ENCODE measurements at regions not wholly inside any gene's neighbourhood (a gene's known extent, or its start where the extent isn't known, plus 50 kb on each side); places are given as distances from the start of the nearest gene placed in this dataset.
"Not testable (repeated sequence)": the region's sequence is repeated elsewhere in the genome, so short reads cannot be mapped to it uniquely, and the experiment has no call there.

DNA sequence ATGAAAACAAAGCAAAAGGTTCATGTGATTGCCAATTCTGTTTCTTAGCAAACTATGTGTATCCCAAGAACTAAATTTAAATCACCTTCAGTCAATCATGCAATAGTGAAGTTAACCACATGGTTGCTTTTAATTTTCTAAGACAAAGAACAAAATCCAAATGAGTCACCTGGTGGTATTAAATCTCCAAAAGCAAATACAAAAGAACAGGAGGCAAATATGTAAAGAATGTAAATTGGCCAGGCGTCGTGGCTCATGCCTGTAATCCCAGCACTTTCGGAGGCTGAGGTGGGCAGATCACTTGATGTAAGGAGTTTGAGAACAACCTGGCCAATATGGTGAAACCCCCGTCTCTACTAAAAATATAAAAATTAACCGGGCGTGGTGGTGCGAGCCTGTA, 54.2 kb upstream of the PIK3R4 start:
- in situ Hi-C loops (cut with HindIII; ENCODE audit: low sequenced_read_pairs) = no loop called here
- H3K4me3 ChIP-seq (ENCODE audit: low read depth, low read length) = no peak overlapping the region
- DNase-seq (ENCODE audit: low read depth) = peak; percentile 4
- TF ChIP-seq, protein P1, sequence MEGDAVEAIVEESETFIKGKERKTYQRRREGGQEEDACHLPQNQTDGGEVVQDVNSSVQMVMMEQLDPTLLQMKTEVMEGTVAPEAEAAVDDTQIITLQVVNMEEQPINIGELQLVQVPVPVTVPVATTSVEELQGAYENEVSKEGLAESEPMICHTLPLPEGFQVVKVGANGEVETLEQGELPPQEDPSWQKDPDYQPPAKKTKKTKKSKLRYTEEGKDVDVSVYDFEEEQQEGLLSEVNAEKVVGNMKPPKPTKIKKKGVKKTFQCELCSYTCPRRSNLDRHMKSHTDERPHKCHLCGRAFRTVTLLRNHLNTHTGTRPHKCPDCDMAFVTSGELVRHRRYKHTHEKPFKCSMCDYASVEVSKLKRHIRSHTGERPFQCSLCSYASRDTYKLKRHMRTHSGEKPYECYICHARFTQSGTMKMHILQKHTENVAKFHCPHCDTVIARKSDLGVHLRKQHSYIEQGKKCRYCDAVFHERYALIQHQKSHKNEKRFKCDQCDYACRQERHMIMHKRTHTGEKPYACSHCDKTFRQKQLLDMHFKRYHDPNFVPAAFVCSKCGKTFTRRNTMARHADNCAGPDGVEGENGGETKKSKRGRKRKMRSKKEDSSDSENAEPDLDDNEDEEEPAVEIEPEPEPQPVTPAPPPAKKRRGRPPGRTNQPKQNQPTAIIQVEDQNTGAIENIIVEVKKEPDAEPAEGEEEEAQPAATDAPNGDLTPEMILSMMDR (IDR thresholded peaks at IDR 0.05; ENCODE audit: low read depth, low read length, missing control alignments) = no peak

DNA sequence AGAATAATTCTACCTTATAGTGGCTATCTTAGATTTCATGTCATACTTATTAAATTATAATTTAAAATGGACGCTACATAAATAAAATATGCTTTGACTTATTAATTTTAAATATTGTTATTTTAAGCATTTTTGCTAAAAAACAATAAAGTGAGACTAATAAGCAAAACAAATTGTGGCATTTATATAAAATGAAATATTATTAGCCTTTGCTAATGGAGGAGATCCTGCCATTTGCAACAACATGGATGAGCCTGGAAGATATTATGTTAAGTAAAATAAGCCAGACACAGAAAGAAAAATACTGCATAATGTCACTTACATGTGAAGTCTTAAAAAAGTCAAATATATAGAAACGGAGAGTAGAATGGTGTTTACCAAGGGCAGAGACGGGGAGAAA, 54.8 kb upstream of the PIK3R4 start:
- DNase-seq (ENCODE audit: low read depth) = no peak
- H3K4me3 ChIP-seq (ENCODE audit: low read depth, low read length) = no peak overlapping the region
- in situ Hi-C loops (cut with HindIII; ENCODE audit: low sequenced_read_pairs) = no loop called here
- TF ChIP-seq, protein P1 (IDR thresholded peaks at IDR 0.05; ENCODE audit: low read depth, low read length, missing control alignments) = no peak

DNA sequence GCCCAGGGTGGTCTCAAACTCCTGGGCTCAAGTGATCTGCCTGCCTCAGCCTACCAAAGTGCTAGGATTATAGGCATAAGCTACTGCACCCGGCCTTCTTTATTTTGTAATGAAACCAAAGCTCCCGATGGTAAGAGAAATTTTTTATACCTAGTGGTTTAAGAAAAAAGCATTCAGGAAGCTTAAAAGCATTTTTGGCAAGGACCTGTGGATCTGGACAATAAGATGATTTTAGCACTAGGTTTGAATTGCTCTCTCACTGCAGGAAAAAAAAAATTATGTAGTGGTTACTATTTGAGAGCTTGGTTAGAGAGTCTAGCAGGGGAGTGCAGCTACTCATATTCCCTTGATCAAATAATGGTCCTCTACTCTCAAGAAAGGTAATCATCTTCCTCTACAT, 64.9 kb upstream of the PIK3R4 start:
- in situ Hi-C loops (cut with HindIII; ENCODE audit: low sequenced_read_pairs) = no loop called here
- no peak overlapping the region for H3K4me3 ChIP-seq (ENCODE audit: low read depth, low read length)
- TF ChIP-seq, protein P1 (IDR thresholded peaks at IDR 0.05; ENCODE audit: low read depth, low read length, missing control alignments) = no peak
- DNase-seq (ENCODE audit: low read depth) = no peak

DNA sequence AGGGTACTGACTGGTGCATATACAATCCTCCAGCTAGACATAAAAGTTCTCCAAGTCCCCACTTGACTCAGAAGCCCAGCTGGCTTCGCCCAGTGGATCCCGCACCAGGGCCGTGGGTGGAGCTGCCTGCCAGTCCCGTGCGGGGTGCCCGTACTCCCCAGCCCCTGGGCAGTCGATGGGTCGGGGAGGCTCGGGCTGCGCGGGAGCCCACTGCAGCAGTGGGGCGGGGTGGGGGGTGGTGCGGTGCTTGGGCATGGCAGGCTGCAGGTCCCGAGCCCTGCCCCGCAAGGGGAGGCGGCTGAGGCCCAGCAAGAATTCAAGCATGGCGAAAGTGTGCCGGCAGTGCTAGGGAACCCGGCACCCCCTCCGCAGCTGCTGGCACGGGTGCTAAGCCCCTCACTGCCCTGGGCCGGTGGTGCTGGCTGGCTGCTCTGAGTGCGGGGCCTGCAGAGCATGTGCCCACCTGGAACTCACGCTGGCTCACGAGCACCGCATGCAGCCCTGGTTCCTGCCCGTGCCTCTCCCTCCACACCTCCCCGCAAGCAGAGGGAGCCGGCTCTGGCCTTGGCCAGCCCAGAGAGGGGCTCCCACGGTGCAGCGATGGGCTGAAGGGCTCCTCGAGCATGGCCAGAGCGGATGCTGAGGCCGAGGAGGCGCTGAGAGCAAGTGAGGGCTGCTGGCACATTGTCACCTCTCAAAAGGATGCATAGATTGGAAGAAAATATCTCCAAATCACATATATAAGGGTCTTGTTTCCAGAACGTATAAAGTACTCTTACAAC, 68.3 kb upstream of the PIK3R4 start:
- no peak for DNase-seq (ENCODE audit: low read depth)
- TF ChIP-seq, protein P1 (IDR thresholded peaks at IDR 0.05; ENCODE audit: low read depth, low read length, missing control alignments) = no peak
- no peak overlapping the region for H3K4me3 ChIP-seq (ENCODE audit: low read depth, low read length)
- in situ Hi-C loops (cut with HindIII; ENCODE audit: low sequenced_read_pairs) = no loop called here

DNA sequence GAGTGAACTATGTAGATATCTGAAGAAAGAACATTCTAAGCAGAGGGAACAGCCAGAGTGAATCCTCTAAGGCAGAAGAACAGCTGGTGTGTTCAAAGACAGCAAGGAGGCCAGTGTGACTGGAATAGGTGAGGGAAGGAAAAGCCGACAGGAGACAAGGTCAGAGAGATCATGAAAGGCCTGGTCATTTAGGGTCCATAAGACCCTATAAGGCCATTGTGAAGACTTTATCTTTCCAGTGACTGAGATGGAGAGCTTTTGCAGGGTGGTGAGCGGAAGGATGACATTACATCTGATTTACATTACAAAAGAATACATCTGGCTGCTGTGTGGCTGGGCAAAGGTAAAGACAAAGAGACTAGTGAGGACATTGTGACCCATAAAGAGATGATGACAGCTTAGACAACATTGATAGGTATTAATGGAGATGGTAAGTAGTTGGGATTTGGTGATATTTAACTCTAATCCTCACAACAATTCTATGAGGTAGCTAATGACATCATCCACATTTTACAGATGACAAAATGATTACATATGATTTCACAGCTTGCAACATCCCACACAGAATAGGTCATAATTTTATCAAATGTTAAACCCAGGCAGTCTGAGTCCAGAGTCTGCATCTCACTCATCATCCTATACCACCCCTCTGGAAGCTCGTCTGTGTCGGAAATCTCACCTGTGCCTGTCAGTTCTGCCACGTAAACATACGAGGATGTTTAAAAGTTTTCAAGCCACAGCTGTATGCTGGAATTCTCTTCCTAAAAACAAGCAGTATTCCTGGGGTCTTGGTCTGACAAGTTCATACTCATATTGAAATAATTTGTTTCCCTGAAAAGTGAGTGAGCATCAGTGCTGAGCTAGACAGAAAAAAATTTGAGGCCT, 70.2 kb upstream of the PIK3R4 start:
- H3K4me3 ChIP-seq (ENCODE audit: low read depth, low read length) = no peak overlapping the region
- DNase-seq (ENCODE audit: low read depth) = no peak
- in situ Hi-C loops (cut with HindIII; ENCODE audit: low sequenced_read_pairs) = no loop called here
- TF ChIP-seq, protein P1 (IDR thresholded peaks at IDR 0.05; ENCODE audit: low read depth, low read length, missing control alignments) = no peak

DNA sequence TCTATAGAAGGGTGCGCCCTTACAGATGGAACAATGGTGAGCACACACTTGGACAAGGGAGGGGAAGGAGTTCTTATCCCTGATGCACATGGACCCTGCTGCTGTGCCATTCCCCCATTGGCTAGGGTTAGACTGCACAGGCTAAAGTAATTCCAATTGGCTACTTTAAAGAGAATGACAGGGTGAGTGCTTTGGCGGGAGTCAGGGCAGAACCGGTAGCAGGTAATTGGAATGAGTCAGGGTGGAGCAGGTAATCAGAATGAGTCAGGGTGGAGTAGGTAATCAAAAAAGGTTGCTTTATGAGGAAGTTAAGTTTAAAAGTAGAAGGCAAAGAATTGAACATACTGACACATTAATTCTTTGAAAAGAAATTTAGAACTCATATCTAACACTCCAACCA, 71.4 kb upstream of the PIK3R4 start:
- H3K4me3 ChIP-seq (ENCODE audit: low read depth, low read length); in situ Hi-C loops (cut with HindIII; ENCODE audit: low sequenced_read_pairs); DNase-seq (ENCODE audit: low read depth): not testable (repeated sequence)

DNA sequence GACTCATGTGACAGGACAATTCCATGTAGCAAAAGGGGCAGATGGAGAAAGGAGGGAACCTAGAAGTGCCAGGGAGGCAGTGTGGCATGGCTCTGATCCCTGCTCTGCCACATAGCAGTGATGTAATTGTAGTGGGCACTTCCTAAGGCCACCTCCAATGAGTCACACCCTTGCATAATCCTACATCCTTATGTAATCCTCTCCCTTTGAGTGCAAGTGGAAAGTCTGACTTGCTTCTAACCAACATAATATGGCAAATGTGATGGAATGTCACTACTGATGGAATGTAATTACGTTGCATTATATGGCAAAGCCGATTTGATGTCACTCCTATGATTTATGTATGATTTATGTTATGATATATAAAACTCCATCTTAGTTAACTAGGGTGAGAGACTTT, 72.9 kb upstream of the ATP2C1 start:
- TF ChIP-seq, protein P1 (IDR thresholded peaks at IDR 0.05; ENCODE audit: low read depth, low read length, missing control alignments) = no peak
- DNase-seq (ENCODE audit: low read depth) = no peak
- H3K4me3 ChIP-seq (ENCODE audit: low read depth, low read length) = no peak overlapping the region
- in situ Hi-C loops (cut with HindIII; ENCODE audit: low sequenced_read_pairs) = no loop called here

Measured in astrocyte of the cerebellum (primary cell).